ENCODE measurements at regions not wholly inside any gene's neighbourhood (a gene's known extent, or its start where the extent isn't known, plus 50 kb on each side); places are given as distances from the start of the nearest gene placed in this dataset.

DNA sequence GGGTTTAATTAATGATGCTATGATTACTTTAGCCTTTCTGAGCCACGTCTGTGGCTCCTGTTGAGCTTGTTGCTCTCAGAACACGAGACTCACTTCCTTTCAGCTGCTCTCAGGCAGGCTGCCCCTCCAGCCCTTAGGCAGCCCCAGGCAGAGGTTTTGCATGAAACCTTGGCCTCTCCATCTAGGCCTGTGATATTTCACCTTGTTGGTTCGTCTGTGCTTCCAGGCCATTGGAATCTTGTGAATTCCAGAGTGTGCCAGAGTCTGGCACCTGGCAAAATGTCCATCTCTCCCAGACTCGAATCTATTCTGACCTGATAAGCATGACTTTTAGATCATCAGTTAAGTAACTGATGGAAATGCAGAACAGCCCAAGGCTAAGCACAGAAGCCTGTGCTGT, 254.1 kb downstream of the LOXHD1 start:
- Histone ChIP-seq H3K4me1 (ENCODE audit: control insufficient read depth in 1 of 2, insufficient read depth in 2 of 2, low read length in 2 of 2) (peaks cover 8 to 10% of the 10 kb centered on the region in 2 experiments), H2AK5ac (ENCODE audit: low read length) (no peak overlapping the region), H3K14ac (ENCODE audit: low read length) (no peak overlapping the region), H3K9me3 (ENCODE audit: insufficient read depth, low read depth, low read length) (peaks cover 7% of the 10 kb centered on the region), H3K23ac (ENCODE audit: low read length) (no peak overlapping the region), H2BK120ac (ENCODE audit: insufficient read depth, low read length, poor library complexity) (no peak overlapping the region), H2AFZ (ENCODE audit: insufficient read depth, low read length, poor library complexity) (no peak overlapping the region), H3K18ac (ENCODE audit: low read length) (no peak overlapping the region), H3K79me1 (ENCODE audit: low read length) (no peaks in the 10 kb centered on the region), H3K9ac (ENCODE audit: low read length) (no peak overlapping the region), H3K4me3 (ENCODE audit: low read depth, low read length) (no peak overlapping the region), H2BK12ac (ENCODE audit: low read length) (no peak overlapping the region), H3K36me3 (ENCODE audit: control insufficient read depth in 1 of 2, insufficient read depth in 2 of 2, low read length in 2 of 2) (no peaks in the 10 kb centered on the region), H2BK5ac (ENCODE audit: low read depth, low read length, poor library complexity) (no peak overlapping the region), H3K27ac (ENCODE audit: low read depth, low read length) (no peak overlapping the region), H4K91ac (ENCODE audit: low read depth, low read length) (no peak overlapping the region), H4K12ac (ENCODE audit: low read depth, low read length) (no peak overlapping the region), H4K8ac (ENCODE audit: low read depth, low read length) (no peak overlapping the region), H3K79me2 (ENCODE audit: control insufficient read depth, insufficient read depth, low read length, poor library complexity) (no peaks in the 10 kb centered on the region), H3K4ac (ENCODE audit: low read depth, low read length) (no peak overlapping the region), H3K4me2 (ENCODE audit: low read length) (no peak overlapping the region), H3K27me3 (ENCODE audit: insufficient read depth, low read length) (no peaks in the 10 kb centered on the region)
- no CpG with 5 or more reads among the region's 4 CpGs for WGBS (ENCODE audit: extremely low coverage, insufficient coverage, insufficient read length)
- no peak for DNase-seq

DNA sequence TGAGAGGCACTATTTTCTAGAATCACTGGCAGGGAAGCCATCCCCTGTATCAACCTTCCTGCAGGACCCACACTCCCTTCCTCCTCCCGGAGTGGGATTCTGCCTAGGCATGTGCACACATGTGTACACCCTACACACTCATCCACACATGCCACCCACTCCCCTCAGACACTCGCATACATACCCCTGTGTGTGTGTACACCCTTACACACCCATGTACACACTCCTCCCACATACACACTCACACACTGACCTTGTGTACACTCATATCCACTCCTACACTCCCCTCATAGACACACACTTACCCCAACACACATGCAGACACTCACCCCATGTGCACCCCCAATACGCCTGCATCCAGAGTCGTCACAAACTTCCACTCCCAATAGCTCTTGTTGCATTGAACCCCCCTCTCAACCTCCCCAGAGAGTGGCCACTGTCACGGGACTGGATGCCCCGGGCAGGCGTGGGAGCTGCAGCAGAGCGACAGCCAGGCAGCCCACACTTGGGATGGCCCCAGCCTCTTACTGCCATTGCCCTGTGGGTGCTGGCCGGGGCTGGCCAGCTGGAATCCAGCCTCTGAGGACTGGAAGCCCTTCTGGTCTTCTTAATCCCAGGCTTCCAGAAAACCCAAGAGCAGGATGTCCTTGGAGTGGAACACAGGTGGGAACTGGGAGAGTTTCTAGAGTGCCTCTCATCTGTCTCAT, 251.0 kb downstream of the LOXHD1 start:
- Histone ChIP-seq H3K4me1 (ENCODE audit: control insufficient read depth in 1 of 2, insufficient read depth in 2 of 2, low read length in 2 of 2) (peaks cover 8 to 10% of the 10 kb centered on the region in 2 experiments), H3K36me3 (ENCODE audit: control insufficient read depth in 1 of 2, insufficient read depth in 2 of 2, low read length in 2 of 2) (no peaks in the 10 kb centered on the region), H4K8ac (ENCODE audit: low read depth, low read length) (no peak overlapping the region), H2BK120ac (ENCODE audit: insufficient read depth, low read length, poor library complexity) (no peak overlapping the region), H3K18ac (ENCODE audit: low read length) (no peak overlapping the region), H3K14ac (ENCODE audit: low read length) (no peak overlapping the region), H3K27ac (ENCODE audit: low read depth, low read length) (no peak overlapping the region), H2AK5ac (ENCODE audit: low read length) (no peak overlapping the region), H3K23ac (ENCODE audit: low read length) (no peak overlapping the region), H3K27me3 (ENCODE audit: insufficient read depth, low read length) (no peaks in the 10 kb centered on the region), H3K79me2 (ENCODE audit: control insufficient read depth, insufficient read depth, low read length, poor library complexity) (no peaks in the 10 kb centered on the region), H2BK5ac (ENCODE audit: low read depth, low read length, poor library complexity) (no peak overlapping the region), H3K9me3 (ENCODE audit: insufficient read depth, low read depth, low read length) (peaks cover 5% of the 10 kb centered on the region), H2BK12ac (ENCODE audit: low read length) (no peak overlapping the region), H3K4ac (ENCODE audit: low read depth, low read length) (no peak overlapping the region), H3K4me2 (ENCODE audit: low read length) (no peak overlapping the region), H3K9ac (ENCODE audit: low read length) (no peak overlapping the region), H2AFZ (ENCODE audit: insufficient read depth, low read length, poor library complexity) (no peak overlapping the region), H4K12ac (ENCODE audit: low read depth, low read length) (no peak overlapping the region), H3K4me3 (ENCODE audit: low read depth, low read length) (no peak overlapping the region), H4K91ac (ENCODE audit: low read depth, low read length) (no peak overlapping the region), H3K79me1 (ENCODE audit: low read length) (no peaks in the 10 kb centered on the region)
- no CpG with 5 or more reads among the region's 9 CpGs for WGBS (ENCODE audit: extremely low coverage, insufficient coverage, insufficient read length)
- DNase-seq = no peak

DNA sequence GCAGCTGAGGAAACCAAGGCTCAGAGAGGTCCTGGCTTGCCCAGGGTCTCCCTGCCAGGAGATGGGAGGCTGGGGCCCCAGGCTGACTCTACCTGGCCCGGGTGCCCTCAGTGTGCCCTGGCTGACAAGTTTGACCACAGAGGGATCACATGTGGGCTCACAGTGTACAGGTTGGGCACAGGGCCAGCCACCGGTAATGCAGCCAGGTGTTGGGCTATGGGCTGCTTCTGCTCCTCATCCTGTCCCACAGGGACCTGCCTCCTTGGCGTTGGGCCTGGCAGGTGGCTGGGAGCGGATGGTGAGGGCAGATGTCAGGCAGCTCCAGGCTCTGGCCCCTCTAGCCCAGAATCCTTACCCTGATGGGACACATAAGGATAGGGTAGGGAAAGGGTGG, 250.5 kb downstream of the LOXHD1 start:
- Histone ChIP-seq H3K18ac (ENCODE audit: low read length) (no peak overlapping the region), H3K79me2 (ENCODE audit: control insufficient read depth, insufficient read depth, low read length, poor library complexity) (no peaks in the 10 kb centered on the region), H3K14ac (ENCODE audit: low read length) (no peak overlapping the region), H3K79me1 (ENCODE audit: low read length) (no peaks in the 10 kb centered on the region), H3K9ac (ENCODE audit: low read length) (no peak overlapping the region), H3K27ac (ENCODE audit: low read depth, low read length) (no peak overlapping the region), H2AFZ (ENCODE audit: insufficient read depth, low read length, poor library complexity) (no peak overlapping the region), H3K4me1 (ENCODE audit: control insufficient read depth in 1 of 2, insufficient read depth in 2 of 2, low read length in 2 of 2) (peaks cover 8 to 10% of the 10 kb centered on the region in 2 experiments), H2BK5ac (ENCODE audit: low read depth, low read length, poor library complexity) (no peak overlapping the region), H2BK120ac (ENCODE audit: insufficient read depth, low read length, poor library complexity) (no peak overlapping the region), H4K8ac (ENCODE audit: low read depth, low read length) (no peak overlapping the region), H3K4me3 (ENCODE audit: low read depth, low read length) (no peak overlapping the region), H3K9me3 (ENCODE audit: insufficient read depth, low read depth, low read length) (peaks cover 5% of the 10 kb centered on the region), H4K12ac (ENCODE audit: low read depth, low read length) (no peak overlapping the region), H2AK5ac (ENCODE audit: low read length) (no peak overlapping the region), H3K4ac (ENCODE audit: low read depth, low read length) (no peak overlapping the region), H3K27me3 (ENCODE audit: insufficient read depth, low read length) (no peaks in the 10 kb centered on the region), H3K4me2 (ENCODE audit: low read length) (no peak overlapping the region), H3K23ac (ENCODE audit: low read length) (no peak overlapping the region), H4K91ac (ENCODE audit: low read depth, low read length) (no peak overlapping the region), H2BK12ac (ENCODE audit: low read length) (no peak overlapping the region), H3K36me3 (ENCODE audit: control insufficient read depth in 1 of 2, insufficient read depth in 2 of 2, low read length in 2 of 2) (no peaks in the 10 kb centered on the region)
- no peak for DNase-seq
- no CpG with 5 or more reads among the region's 4 CpGs for WGBS (ENCODE audit: extremely low coverage, insufficient coverage, insufficient read length)

DNA sequence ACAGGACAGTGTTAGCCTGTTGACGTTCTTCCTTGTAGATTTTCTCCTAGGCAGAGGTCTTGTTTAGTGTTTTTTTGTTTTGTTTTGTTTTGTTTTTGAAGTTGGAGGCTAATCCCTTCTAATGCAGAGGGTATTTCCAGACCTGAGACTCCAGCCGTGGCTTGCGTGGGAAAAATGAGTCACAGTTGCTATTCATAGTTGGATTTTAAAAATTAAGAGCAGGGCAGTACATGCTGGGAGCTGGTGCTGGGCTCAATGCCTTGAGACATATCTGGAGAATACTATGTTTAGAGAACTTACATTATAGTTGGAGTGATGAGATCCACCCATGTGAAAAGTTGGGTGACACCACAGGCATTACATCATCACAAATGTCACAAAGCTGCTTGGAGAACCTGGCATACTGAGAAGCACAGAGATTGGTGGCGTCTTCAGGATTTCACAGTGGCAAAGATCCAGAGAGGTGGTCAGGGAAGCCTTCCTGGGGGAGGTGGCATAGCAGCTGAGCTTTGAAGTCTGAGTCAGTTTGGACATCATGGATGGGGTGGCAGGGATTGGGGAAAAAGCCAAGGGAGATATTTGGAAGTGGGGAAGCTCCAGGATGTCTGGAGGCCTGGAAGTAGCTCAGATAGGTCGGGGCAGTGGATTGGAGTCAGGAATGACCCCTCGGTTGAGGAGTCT, 249.4 kb downstream of the LOXHD1 start:
- no peaks in the 10 kb centered on the region for H3K79me1 ChIP-seq (ENCODE audit: low read length)
- no peak overlapping the region for H4K91ac ChIP-seq (ENCODE audit: low read depth, low read length)
- no peak overlapping the region for H3K27ac ChIP-seq (ENCODE audit: low read depth, low read length)
- no peak overlapping the region for H2BK5ac ChIP-seq (ENCODE audit: low read depth, low read length, poor library complexity)
- no peak overlapping the region for H3K18ac ChIP-seq (ENCODE audit: low read length)
- peaks cover 5% of the 10 kb centered on the region for H3K9me3 ChIP-seq (ENCODE audit: insufficient read depth, low read depth, low read length)
- no peaks in the 10 kb centered on the region for H3K79me2 ChIP-seq (ENCODE audit: control insufficient read depth, insufficient read depth, low read length, poor library complexity)
- no peaks in the 10 kb centered on the region for H3K36me3 ChIP-seq (ENCODE audit: control insufficient read depth in 1 of 2, insufficient read depth in 2 of 2, low read length in 2 of 2)
- H3K4me1 ChIP-seq (ENCODE audit: control insufficient read depth in 1 of 2, insufficient read depth in 2 of 2, low read length in 2 of 2) = peaks cover 6 to 7% of the 10 kb centered on the region in 2 experiments
- H3K14ac ChIP-seq (ENCODE audit: low read length) = no peak overlapping the region
- no CpG with 5 or more reads among the region's 6 CpGs for WGBS (ENCODE audit: extremely low coverage, insufficient coverage, insufficient read length)
- H3K4me2 ChIP-seq (ENCODE audit: low read length) = no peak overlapping the region
- H2AK5ac ChIP-seq (ENCODE audit: low read length) = no peak overlapping the region
- H4K8ac ChIP-seq (ENCODE audit: low read depth, low read length) = no peak overlapping the region
- no peak overlapping the region for H2BK12ac ChIP-seq (ENCODE audit: low read length)
- H3K4me3 ChIP-seq (ENCODE audit: low read depth, low read length) = no peak overlapping the region
- H3K4ac ChIP-seq (ENCODE audit: low read depth, low read length) = no peak overlapping the region
- no peak overlapping the region for H2BK120ac ChIP-seq (ENCODE audit: insufficient read depth, low read length, poor library complexity)
- no peak overlapping the region for H2AFZ ChIP-seq (ENCODE audit: insufficient read depth, low read length, poor library complexity)
- no peaks in the 10 kb centered on the region for H3K27me3 ChIP-seq (ENCODE audit: insufficient read depth, low read length)
- no peak overlapping the region for H3K9ac ChIP-seq (ENCODE audit: low read length)
- no peak overlapping the region for H3K23ac ChIP-seq (ENCODE audit: low read length)
- H4K12ac ChIP-seq (ENCODE audit: low read depth, low read length) = no peak overlapping the region
- no peak for DNase-seq
